ENCODE measurements at regions not wholly inside any gene's neighbourhood (a gene's known extent, or its start where the extent isn't known, plus 50 kb on each side); places are given as distances from the start of the nearest gene placed in this dataset.

DNA sequence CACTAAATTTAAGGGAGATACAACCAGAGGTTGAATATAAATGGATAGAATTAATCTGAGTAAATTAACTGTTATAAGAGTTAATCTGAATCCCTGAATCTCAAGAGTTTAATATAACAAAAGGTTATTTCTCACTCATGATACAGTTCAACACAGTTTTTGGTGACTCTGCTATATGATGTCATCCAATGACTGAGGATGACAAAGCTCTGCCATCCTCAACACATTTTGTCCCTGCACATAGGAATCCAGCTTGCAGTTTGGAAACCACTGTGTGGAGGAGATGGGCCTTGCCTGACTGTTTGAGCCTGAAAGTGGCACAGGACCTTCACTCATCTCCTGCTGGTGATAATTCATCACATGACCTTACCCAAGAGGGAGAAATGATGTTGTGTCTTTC, 121.0 kb upstream of the MPPED2 start:
- Histone ChIP-seq H3K36me3 (no peaks in the 10 kb centered on the region), H3K27ac (no peak overlapping the region), H3K9me3 (no peaks in the 10 kb centered on the region), H3K4me1 (no peaks in the 10 kb centered on the region), H3K27me3 (no peaks in the 10 kb centered on the region), H3K4me3 (no peak overlapping the region)
- no peak for TF ChIP-seq POLR2A (IDR thresholded peaks at IDR 0.05)
- no peak for TF ChIP-seq EP300 (IDR thresholded peaks at IDR 0.05)
- TF ChIP-seq, protein P1, sequence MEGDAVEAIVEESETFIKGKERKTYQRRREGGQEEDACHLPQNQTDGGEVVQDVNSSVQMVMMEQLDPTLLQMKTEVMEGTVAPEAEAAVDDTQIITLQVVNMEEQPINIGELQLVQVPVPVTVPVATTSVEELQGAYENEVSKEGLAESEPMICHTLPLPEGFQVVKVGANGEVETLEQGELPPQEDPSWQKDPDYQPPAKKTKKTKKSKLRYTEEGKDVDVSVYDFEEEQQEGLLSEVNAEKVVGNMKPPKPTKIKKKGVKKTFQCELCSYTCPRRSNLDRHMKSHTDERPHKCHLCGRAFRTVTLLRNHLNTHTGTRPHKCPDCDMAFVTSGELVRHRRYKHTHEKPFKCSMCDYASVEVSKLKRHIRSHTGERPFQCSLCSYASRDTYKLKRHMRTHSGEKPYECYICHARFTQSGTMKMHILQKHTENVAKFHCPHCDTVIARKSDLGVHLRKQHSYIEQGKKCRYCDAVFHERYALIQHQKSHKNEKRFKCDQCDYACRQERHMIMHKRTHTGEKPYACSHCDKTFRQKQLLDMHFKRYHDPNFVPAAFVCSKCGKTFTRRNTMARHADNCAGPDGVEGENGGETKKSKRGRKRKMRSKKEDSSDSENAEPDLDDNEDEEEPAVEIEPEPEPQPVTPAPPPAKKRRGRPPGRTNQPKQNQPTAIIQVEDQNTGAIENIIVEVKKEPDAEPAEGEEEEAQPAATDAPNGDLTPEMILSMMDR (IDR thresholded peaks at IDR 0.05), result no peak
- TF ChIP-seq POLR2AphosphoS5 (IDR thresholded peaks at IDR 0.05), result no peak
- DNase-seq (no peak), ATAC-seq (ENCODE audit: low FRiP score in 2 of 2) (no peak)

DNA sequence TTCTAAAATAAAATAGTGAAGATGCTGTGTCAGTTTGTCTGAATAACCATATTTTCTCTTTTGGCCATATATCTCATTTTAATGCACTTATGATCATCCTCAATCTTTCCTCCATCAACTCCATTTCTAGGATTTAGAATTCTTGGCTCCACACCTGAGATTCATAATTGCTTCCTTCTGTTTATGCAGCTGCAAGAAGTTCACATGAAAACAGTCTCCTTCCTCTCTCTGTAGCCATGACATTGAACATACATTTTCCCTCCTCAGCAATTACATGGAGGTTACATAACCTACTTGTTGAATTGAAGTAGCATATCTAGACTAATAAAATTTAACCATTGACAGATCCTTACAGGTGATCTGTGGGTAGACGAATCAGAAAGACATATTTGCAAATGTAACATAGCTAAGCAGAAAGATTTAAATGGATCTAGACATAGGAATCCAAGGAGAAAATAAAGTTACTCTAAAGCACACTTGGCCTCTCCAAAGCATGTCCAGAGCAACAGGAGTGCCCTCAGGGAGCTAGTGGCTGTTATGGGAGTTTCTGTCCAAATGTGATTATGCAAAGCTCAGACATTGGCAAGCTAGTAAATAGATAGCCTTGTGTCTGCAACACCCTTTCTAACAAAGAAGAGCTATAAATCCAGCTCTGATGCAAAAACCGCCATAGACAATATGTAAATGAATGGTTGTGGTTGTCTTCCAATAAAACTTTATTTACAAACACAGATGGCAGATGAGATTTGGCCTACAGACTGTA, 119.9 kb upstream of the MPPED2 start:
- H3K27ac ChIP-seq, result no peak overlapping the region
- no peak overlapping the region for H3K4me3 ChIP-seq
- WGBS, 2 donors, result 80 to 82% methylated on average over 2 of the region's 2 CpGs
- no peaks in the 10 kb centered on the region for H3K4me1 ChIP-seq
- TF ChIP-seq POLR2AphosphoS5 (IDR thresholded peaks at IDR 0.05) (no peak), POLR2A (IDR thresholded peaks at IDR 0.05) (no peak), EP300 (IDR thresholded peaks at IDR 0.05) (no peak)
- TF ChIP-seq, protein P1 (IDR thresholded peaks at IDR 0.05), result no peak
- H3K36me3 ChIP-seq, result no peaks in the 10 kb centered on the region
- H3K9me3 ChIP-seq, result no peaks in the 10 kb centered on the region
- DNase-seq, result no peak
- ATAC-seq (ENCODE audit: low FRiP score in 2 of 2), result no peak
- H3K27me3 ChIP-seq, result no peaks in the 10 kb centered on the region

DNA sequence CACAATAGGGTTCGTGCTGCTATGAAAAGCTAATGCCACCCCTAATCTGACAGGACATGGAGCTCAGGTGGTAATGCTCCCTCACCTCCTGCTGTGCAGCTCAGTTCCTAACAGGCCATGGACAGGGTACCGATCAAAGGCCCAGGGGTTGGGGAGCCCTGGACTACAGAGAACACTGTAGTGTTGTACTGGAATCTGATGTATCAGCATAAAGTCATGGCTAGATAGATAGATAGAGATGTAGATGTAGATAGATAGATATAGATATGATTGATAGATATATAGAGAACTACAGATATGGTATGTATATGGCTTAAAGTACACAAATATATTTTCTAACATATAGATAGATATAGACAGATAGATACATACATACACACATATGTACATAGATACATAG, 112.3 kb upstream of the MPPED2 start:
- Histone ChIP-seq H3K4me1 (no peaks in the 10 kb centered on the region), H3K9me3 (no peaks in the 10 kb centered on the region), H3K27ac (no peak overlapping the region), H3K36me3 (no peaks in the 10 kb centered on the region), H3K27me3 (no peaks in the 10 kb centered on the region), H3K4me3 (no peak overlapping the region)
- ATAC-seq (ENCODE audit: low FRiP score in 2 of 2) (no peak), DNase-seq (no peak)
- TF ChIP-seq, protein P1 (IDR thresholded peaks at IDR 0.05), result no peak
- TF ChIP-seq EP300 (IDR thresholded peaks at IDR 0.05) (no peak), POLR2A (IDR thresholded peaks at IDR 0.05) (no peak), POLR2AphosphoS5 (IDR thresholded peaks at IDR 0.05) (no peak)
- 88 to 97% methylated on average over 2 of the region's 2 CpGs for WGBS, 2 donors

DNA sequence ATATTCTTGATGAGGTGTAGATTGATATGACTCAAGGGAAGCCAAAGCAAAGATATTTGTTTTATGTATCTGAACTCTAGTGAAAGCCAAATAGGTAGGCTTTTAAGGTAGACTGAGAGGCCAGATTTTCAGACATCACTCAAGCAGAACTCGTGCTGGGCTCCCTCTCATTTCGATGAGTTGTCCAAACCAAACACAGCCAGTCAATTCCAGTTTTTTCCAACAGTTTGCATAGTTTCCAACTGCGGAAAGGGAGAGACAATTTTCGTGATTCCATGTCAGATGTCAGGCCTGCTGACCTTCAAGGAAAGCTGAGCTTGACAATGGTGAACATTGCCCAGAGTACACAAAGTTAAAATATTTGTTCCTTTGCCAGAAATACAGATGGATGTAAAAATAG, 110.9 kb upstream of the MPPED2 start:
- 62 to 73% methylated on average over 4 of the region's 4 CpGs for WGBS, 2 donors

DNA sequence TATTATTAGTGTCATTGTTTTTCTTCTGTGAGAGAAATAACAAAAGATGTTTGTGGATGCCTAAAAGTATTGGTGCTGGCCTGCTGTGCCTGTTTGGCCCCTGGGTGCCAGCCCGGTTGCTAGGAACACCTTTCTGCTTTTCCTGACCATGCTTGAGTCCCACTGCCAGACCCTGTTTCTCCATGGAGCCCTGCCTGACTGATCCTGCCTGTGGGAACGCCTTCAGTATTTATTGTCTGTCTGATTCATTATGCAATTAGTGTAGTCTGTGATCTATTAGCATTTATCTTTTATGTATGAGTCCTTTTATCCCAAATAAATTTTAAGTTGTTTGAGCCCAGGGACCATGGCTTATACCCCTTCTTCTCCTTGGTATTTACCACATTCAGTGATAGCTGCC, 98.6 kb upstream of the MPPED2 start:
- Histone ChIP-seq H3K4me3 (no peak overlapping the region), H3K36me3 (no peaks in the 10 kb centered on the region), H3K4me1 (no peaks in the 10 kb centered on the region), H3K9me3 (no peaks in the 10 kb centered on the region), H3K27me3 (no peaks in the 10 kb centered on the region), H3K27ac (no peak overlapping the region)
- 65 to 72% methylated on average over 2 of the region's 2 CpGs for WGBS, 2 donors
- ATAC-seq (ENCODE audit: low FRiP score in 2 of 2), result no peak
- TF ChIP-seq POLR2A (IDR thresholded peaks at IDR 0.05), result no peak
- TF ChIP-seq, protein P1 (IDR thresholded peaks at IDR 0.05), result no peak
- TF ChIP-seq EP300 (IDR thresholded peaks at IDR 0.05), result no peak
- no peak for TF ChIP-seq POLR2AphosphoS5 (IDR thresholded peaks at IDR 0.05)
- DNase-seq, result no peak

More for the DNA sequence above, 110.9 kb upstream of the MPPED2 start:
- DNase-seq (no peak), ATAC-seq (ENCODE audit: low FRiP score in 2 of 2) (no peak)
- Histone ChIP-seq H3K27ac (no peak overlapping the region), H3K27me3 (no peaks in the 10 kb centered on the region), H3K36me3 (no peaks in the 10 kb centered on the region), H3K4me3 (no peak overlapping the region), H3K9me3 (no peaks in the 10 kb centered on the region), H3K4me1 (no peaks in the 10 kb centered on the region)
- no peak for TF ChIP-seq POLR2AphosphoS5 (IDR thresholded peaks at IDR 0.05)
